Karpas-422 (cell line): ENCODE measurements at regions not wholly inside any gene's neighbourhood (a gene's known extent, or its start where the extent isn't known, plus 50 kb on each side); places are given as distances from the start of the nearest gene placed in this dataset.

Experiments used
- DNase-seq: peaks from one replicate; pipeline ENCODE4 v3.0.0-alpha.2; 2015
- H2AFZ ChIP-seq: fragments of 200-600 bp; sonication (generic); 2 replicates; pipeline ENCODE4 v1.6.1; 2014; ENCODE audit warnings: antibody characterized with exemption, low read length, mixed read lengths
- H3K27ac ChIP-seq: fragments of 200-600 bp; sonication (generic); 2 replicates; pipeline ENCODE4 v1.5.1; 2014; ENCODE audit warnings: mild to moderate bottlenecking, low read length, moderate library complexity
- H3K27me3 ChIP-seq: fragments of 200-600 bp; sonication (generic); 2 replicates; pipeline ENCODE4 v1.6.1; 2014; ENCODE audit warnings: low read length, mixed read lengths
- H3K36me3 ChIP-seq: fragments of 200-600 bp; sonication (generic); 2 replicates; pipeline ENCODE4 v1.6.1; 2014; ENCODE audit warnings: low read length, mixed read lengths; ENCODE audit not compliant: insufficient read depth
- H3K4me1 ChIP-seq: fragments of 200-600 bp; sonication (generic); 2 replicates; pipeline ENCODE4 v1.6.1; 2014; ENCODE audit warnings: mild to moderate bottlenecking, low read length, mixed read lengths
- H3K4me2 ChIP-seq: fragments of 200-600 bp; sonication (generic); 2 replicates; pipeline ENCODE4 v1.6.1; 2014; ENCODE audit warnings: low read length, low read depth, mild to moderate bottlenecking; ENCODE audit not compliant: poor library complexity, severe bottlenecking
- H3K4me3 ChIP-seq: fragments of 200-600 bp; sonication (generic); 2 replicates; pipeline ENCODE4 v1.5.1; 2014; ENCODE audit warnings: mild to moderate bottlenecking, antibody characterized with exemption, low read length, mixed read lengths
- H3K79me2 ChIP-seq: fragments of 200-600 bp; sonication (generic); 2 replicates; pipeline ENCODE4 v1.6.1; 2014; ENCODE audit warnings: mild to moderate bottlenecking, low read length, mixed read lengths
- H3K9ac ChIP-seq: fragments of 200-600 bp; sonication (generic); 2 replicates; pipeline ENCODE4 v1.6.0; 2014; ENCODE audit warnings: low read length
- H3K9me2 ChIP-seq: fragments of 200-600 bp; sonication (generic), shearing (Covaris generic); replicated peaks from 2 replicates; pipeline ENCODE4 v1.6.0; 2014; ENCODE audit warnings: mild to moderate bottlenecking, low read length, moderate library complexity; ENCODE audit not compliant: insufficient read depth
- H3K9me3 ChIP-seq: fragments of 300-700, 200-600 bp; sonication (generic); 2 replicates; pipeline ENCODE4 v1.6.1; 2014; ENCODE audit warnings: low read length, mixed read lengths
- H4K20me1 ChIP-seq: fragments of 200-600 bp; sonication (generic); 2 replicates; pipeline ENCODE4 v1.6.1; 2014; ENCODE audit warnings: mild to moderate bottlenecking, antibody characterized with exemption, low read length, low read depth; ENCODE audit not compliant: insufficient read depth

DNA sequence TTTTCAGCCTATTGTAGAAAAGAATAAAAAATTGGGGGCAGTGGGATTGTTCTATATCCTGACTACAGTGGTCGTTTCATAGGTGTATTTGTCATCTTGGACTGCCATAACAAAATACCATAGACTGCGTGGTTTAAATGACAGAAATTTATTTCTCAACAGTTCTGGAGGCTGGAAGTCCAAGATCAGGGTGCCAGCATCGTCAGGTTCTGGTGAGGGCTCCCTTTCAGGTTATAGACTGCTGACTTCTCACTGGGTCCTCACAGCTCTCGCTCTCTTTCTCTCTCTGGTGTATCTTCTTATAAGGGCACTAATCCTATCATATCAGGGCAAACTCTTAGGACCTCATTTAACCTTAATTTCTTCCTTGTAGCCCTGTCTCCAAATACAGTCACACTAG, 356.7 kb upstream of the TRPC7 start:
- Histone ChIP-seq H3K9me3 (no peaks in the 10 kb centered on the region), H3K4me1 (no peaks in the 10 kb centered on the region), H3K9me2 (no peaks in the 10 kb centered on the region), H3K27me3 (no peaks in the 10 kb centered on the region), H3K4me3 (no peak overlapping the region), H3K36me3 (no peaks in the 10 kb centered on the region), H2AFZ (no peak overlapping the region), H4K20me1 (no peaks in the 10 kb centered on the region), H3K27ac (no peak overlapping the region), H3K79me2 (no peaks in the 10 kb centered on the region), H3K9ac (no peak overlapping the region), H3K4me2 (no peak overlapping the region)
- no peak for DNase-seq

DNA sequence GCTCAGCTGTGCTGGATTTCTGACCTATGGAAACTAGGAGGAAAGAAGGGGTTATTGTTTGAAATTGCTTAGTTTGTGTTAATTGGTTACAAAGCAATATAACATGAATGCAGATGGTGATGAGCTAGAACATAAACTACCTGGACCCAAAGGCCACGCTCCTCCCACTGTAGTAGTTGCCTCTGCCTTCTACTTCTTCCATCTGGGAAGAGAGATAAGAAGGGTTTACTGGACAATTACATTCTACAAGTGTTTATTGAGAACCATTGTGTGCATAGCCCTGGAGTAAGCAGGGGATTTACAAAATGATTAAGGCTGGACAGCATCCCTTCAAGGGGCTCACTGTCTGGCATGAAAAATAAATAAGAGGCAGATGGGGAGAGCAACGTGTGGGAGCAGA, 355.3 kb upstream of the TRPC7 start:
- no peaks in the 10 kb centered on the region for H4K20me1 ChIP-seq
- H3K27ac ChIP-seq = no peak overlapping the region
- no peak overlapping the region for H3K4me3 ChIP-seq
- H3K4me2 ChIP-seq = no peak overlapping the region
- no peaks in the 10 kb centered on the region for H3K9me3 ChIP-seq
- no peaks in the 10 kb centered on the region for H3K36me3 ChIP-seq
- DNase-seq = no peak
- no peaks in the 10 kb centered on the region for H3K27me3 ChIP-seq
- H2AFZ ChIP-seq = no peak overlapping the region
- no peaks in the 10 kb centered on the region for H3K4me1 ChIP-seq
- no peaks in the 10 kb centered on the region for H3K79me2 ChIP-seq
- no peaks in the 10 kb centered on the region for H3K9me2 ChIP-seq
- H3K9ac ChIP-seq = no peak overlapping the region

DNA sequence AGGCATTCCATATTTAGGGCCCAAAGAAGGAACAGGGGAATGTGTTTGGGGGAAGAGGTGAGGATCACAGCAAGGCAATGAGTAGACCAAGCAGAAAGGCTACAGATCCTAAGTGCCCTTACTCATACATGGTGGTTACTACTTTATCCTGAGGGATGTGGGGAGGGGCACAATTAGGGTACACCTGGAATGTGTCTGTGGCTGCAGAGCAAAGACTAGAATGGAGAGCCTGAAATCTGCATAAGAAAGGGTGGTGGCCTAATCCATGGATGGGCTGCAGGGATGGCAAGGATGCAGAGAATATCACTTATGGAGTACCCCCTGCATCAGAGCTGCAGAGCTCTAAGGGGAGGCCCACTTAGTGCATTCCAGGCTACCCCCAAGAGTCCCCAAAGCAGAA, 352.6 kb upstream of the TRPC7 start:
- H4K20me1 ChIP-seq = no peaks in the 10 kb centered on the region

DNA sequence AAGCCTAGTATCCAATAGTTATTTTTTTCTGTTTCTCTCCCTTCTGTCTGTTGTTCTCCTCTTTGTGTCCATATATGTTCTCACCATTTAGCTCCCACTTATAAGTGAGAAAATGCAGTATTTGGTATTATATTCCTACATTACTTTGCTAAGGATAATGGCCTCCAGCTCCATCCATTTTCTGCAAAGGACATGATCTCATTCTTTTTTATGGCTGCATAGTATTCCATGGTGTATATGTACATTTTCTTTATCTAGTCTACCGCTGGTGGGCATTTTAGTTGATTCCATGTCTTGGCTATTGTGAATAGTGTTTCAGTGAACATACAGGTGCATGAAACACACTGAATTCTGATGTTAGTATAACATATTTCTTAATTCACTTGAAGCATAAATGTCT, 348.9 kb upstream of the TRPC7 start:
- H3K9me2 ChIP-seq = no peaks in the 10 kb centered on the region

More for the DNA sequence above, 352.6 kb upstream of the TRPC7 start:
- Histone ChIP-seq H3K79me2 (no peaks in the 10 kb centered on the region), H3K27ac (no peak overlapping the region), H3K9me3 (no peaks in the 10 kb centered on the region), H3K4me2 (no peak overlapping the region), H3K9ac (no peak overlapping the region), H2AFZ (no peak overlapping the region), H3K4me1 (no peaks in the 10 kb centered on the region), H3K36me3 (no peaks in the 10 kb centered on the region), H3K9me2 (no peaks in the 10 kb centered on the region), H3K27me3 (no peaks in the 10 kb centered on the region), H3K4me3 (no peak overlapping the region)
- no peak for DNase-seq

DNA sequence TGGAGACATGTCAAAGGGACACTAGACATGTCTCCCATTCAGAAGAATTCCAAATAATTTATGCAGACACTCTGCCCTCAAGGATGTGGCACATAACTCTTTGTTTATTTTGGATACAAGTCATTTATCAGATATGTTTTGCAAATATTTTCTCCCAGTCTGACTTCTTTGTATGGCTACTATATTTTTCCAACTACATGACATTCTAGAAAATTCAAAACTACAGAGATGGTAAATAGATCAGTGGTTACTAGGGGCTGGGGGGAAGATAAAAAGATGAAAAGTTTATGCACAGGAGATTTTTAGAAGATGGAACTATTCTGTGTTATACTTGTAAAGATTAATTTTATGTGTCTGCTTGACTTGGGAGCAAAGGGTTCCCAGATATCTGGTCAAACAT, 347.3 kb upstream of the TRPC7 start:
- H2AFZ ChIP-seq = no peak overlapping the region
- H3K9ac ChIP-seq = no peak overlapping the region
- no peaks in the 10 kb centered on the region for H3K9me2 ChIP-seq
- H3K27me3 ChIP-seq = no peaks in the 10 kb centered on the region
- no peak overlapping the region for H3K4me2 ChIP-seq
- no peak overlapping the region for H3K27ac ChIP-seq
- no peaks in the 10 kb centered on the region for H3K36me3 ChIP-seq
- H3K79me2 ChIP-seq = no peaks in the 10 kb centered on the region
- H3K4me1 ChIP-seq = no peaks in the 10 kb centered on the region
- DNase-seq = no peak
- no peaks in the 10 kb centered on the region for H4K20me1 ChIP-seq
- H3K9me3 ChIP-seq = no peaks in the 10 kb centered on the region
- no peak overlapping the region for H3K4me3 ChIP-seq

More for the DNA sequence above, 348.9 kb upstream of the TRPC7 start:
- DNase-seq = no peak
- no peak overlapping the region for H3K9ac ChIP-seq
- H3K27me3 ChIP-seq = no peaks in the 10 kb centered on the region
- H4K20me1 ChIP-seq = no peaks in the 10 kb centered on the region
- no peak overlapping the region for H3K4me3 ChIP-seq
- H3K27ac ChIP-seq = no peak overlapping the region
- no peak overlapping the region for H2AFZ ChIP-seq
- no peak overlapping the region for H3K4me2 ChIP-seq
- H3K79me2 ChIP-seq = no peaks in the 10 kb centered on the region
- no peaks in the 10 kb centered on the region for H3K9me3 ChIP-seq
- H3K36me3 ChIP-seq = no peaks in the 10 kb centered on the region
- H3K4me1 ChIP-seq = no peaks in the 10 kb centered on the region

DNA sequence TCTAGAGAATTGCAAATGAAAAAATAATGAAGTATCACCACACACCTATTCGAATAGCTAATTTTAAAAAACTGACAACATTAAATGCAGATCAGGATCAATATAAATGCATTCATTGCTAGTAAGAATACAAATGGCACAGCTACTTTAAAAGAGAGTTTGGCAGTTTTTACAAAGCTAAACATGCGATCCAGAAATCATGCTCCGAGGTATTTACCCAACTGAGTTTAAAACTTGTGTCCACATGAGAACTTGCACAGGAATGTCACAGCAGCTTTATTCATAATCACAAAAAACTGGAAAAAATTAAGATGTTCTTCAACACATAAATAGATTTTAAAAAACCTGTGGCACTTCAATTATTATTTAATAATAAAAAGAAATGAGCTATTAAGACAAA, 345.5 kb upstream of the TRPC7 start:
- no peaks in the 10 kb centered on the region for H3K27me3 ChIP-seq
- no peaks in the 10 kb centered on the region for H3K36me3 ChIP-seq
- H3K79me2 ChIP-seq = no peaks in the 10 kb centered on the region
- H3K9ac ChIP-seq = no peak overlapping the region
- H3K27ac ChIP-seq = no peak overlapping the region
- H3K9me3 ChIP-seq = no peaks in the 10 kb centered on the region
- H3K4me1 ChIP-seq = no peaks in the 10 kb centered on the region
- no peak overlapping the region for H3K4me2 ChIP-seq
- H4K20me1 ChIP-seq = no peaks in the 10 kb centered on the region
- no peak overlapping the region for H2AFZ ChIP-seq
- DNase-seq = no peak
- no peak overlapping the region for H3K4me3 ChIP-seq
- no peaks in the 10 kb centered on the region for H3K9me2 ChIP-seq

DNA sequence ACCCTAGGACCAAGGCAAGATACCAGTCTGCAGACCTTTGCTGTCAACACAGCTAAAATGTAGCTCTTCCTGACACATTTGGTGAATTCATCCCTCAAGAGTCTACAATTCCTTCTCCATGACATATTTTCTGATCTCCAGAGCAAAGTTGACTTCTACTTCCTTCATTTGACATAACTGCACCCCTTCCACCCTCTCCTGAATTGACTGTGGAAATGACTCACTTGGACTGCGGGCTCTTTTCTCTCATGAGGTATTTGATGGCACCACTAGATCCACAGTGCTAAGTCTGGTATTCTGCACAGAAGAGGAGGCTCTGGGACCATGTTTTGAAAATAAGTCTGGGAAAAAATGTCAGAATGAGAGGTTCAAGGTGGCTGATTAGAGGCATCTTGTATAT, 338.4 kb upstream of the TRPC7 start:
- no peaks in the 10 kb centered on the region for H3K36me3 ChIP-seq
- H3K9ac ChIP-seq = no peak overlapping the region
- no peak overlapping the region for H3K4me3 ChIP-seq
- H3K27ac ChIP-seq = no peak overlapping the region
- no peaks in the 10 kb centered on the region for H3K27me3 ChIP-seq
- DNase-seq = no peak
- H3K4me2 ChIP-seq = no peak overlapping the region
- H2AFZ ChIP-seq = no peak overlapping the region
- H3K9me3 ChIP-seq = no peaks in the 10 kb centered on the region
- H4K20me1 ChIP-seq = no peaks in the 10 kb centered on the region
- no peaks in the 10 kb centered on the region for H3K79me2 ChIP-seq
- no peaks in the 10 kb centered on the region for H3K9me2 ChIP-seq
- H3K4me1 ChIP-seq = no peaks in the 10 kb centered on the region

DNA sequence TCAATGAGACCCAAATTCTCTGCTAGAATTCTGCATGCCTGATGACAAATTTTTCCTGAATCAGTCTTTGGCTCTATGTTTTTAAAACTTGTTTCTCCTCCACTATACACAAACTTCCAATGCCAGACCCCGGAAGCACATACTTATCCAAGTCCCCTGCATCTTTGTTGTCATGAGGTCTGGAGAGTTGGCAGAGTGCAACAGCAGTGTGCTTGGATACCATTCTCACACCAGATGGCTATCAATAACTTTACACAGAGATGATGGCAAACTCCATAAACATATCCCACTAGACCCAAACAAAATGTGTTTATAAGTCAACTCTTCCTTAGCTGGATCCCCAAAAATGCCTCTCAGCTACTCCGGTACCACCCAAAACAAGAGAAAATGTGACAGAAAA, 337.7 kb upstream of the TRPC7 start:
- Histone ChIP-seq H3K79me2 (no peaks in the 10 kb centered on the region), H3K27ac (no peak overlapping the region), H3K9ac (no peak overlapping the region), H3K9me2 (no peaks in the 10 kb centered on the region), H3K27me3 (no peaks in the 10 kb centered on the region), H4K20me1 (no peaks in the 10 kb centered on the region), H3K36me3 (no peaks in the 10 kb centered on the region), H2AFZ (no peak overlapping the region), H3K4me3 (no peak overlapping the region), H3K4me1 (no peaks in the 10 kb centered on the region), H3K4me2 (no peak overlapping the region), H3K9me3 (no peaks in the 10 kb centered on the region)
- no peak for DNase-seq

DNA sequence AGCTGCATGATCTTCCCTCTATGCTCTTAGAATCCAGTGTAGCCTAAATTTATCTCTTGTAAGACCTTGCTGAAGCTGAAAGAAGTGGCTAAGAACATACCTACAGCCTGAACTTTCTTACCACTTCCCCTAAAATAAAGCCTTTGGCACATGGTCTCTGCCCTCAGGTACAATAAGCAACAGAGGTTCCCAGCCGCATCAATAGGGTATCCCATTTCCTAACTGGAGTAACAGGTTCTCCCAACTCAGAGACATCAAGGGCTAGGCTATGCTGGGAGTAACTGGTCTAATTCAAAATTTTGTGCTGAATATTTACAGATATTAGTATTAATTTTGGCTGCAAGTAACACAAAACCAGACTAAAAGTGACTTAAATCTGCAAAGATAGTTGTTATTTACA, 335.8 kb upstream of the TRPC7 start:
- H3K4me1 ChIP-seq = no peaks in the 10 kb centered on the region
- no peak overlapping the region for H2AFZ ChIP-seq
- no peaks in the 10 kb centered on the region for H3K27me3 ChIP-seq
- no peak for DNase-seq
- H3K36me3 ChIP-seq = no peaks in the 10 kb centered on the region
- no peak overlapping the region for H3K9ac ChIP-seq
- no peak overlapping the region for H3K4me2 ChIP-seq
- H3K27ac ChIP-seq = no peak overlapping the region
- H3K9me3 ChIP-seq = no peaks in the 10 kb centered on the region
- H3K4me3 ChIP-seq = no peak overlapping the region
- H3K9me2 ChIP-seq = no peaks in the 10 kb centered on the region
- no peaks in the 10 kb centered on the region for H4K20me1 ChIP-seq
- no peaks in the 10 kb centered on the region for H3K79me2 ChIP-seq
